Caco-2 (cell line): ENCODE measurements at regions not wholly inside any gene's neighbourhood (a gene's known extent, or its start where the extent isn't known, plus 50 kb on each side); places are given as distances from the start of the nearest gene placed in this dataset.

ENCODE experiments used
- BruUV-seq: library from RNA; stranded (reverse); fragments of 400-500 nt; replicated peaks from 2 replicates; lab custom pipeline; 2021; lab: Mats Ljungman, UMichigan
- CTCF ChIA-PET: fragments of 300-600 bp; sonication (Branson Sonifier 250); formaldehyde crosslinking; loops from one replicate; lab custom pipeline; 2022; ENCODE audit warnings: antibody characterized with exemption; lab: Charles Lee
- POLR2A ChIA-PET: fragments of 300-600 bp; sonication (Branson Sonifier 250); formaldehyde crosslinking; loops from one replicate; lab custom pipeline; 2022; ENCODE audit warnings: antibody characterized with exemption; lab: Charles Lee
- DNase-seq, 2 experiments: peaks; one replicate each; pipeline versions ENCODE4 v3.0.0 to v3.0.0-alpha.2; 2020 to 2022
- H3K27me3 ChIP-seq: replicated peaks from 2 replicates; pipeline ENCODE4 v1.6.0; 2011; ENCODE audit warnings: low read length; ENCODE audit not compliant: control insufficient read depth, insufficient read depth
- H3K36me3 ChIP-seq: 2 replicates; pipeline ENCODE4 v1.5.1; 2011; ENCODE audit warnings: low read length; ENCODE audit not compliant: control insufficient read depth, insufficient read depth
- H3K4me1 ChIP-seq: fragments of 250-450 bp; sonication (Bioruptor Pico); 2 replicates; pipeline ENCODE4 v1.5.1; 2020; ENCODE audit warnings: mild to moderate bottlenecking
- H3K4me3 ChIP-seq: 2 replicates; pipeline ENCODE4 v1.5.1; 2011; ENCODE audit warnings: low read depth, mild to moderate bottlenecking, control low read depth, low read length
- H3K9me3 ChIP-seq: fragments of 250-450 bp; sonication (Bioruptor Pico); 2 replicates; pipeline ENCODE4 v1.5.1; 2020; ENCODE audit warnings: mild to moderate bottlenecking, moderate library complexity
- H3K27ac Mint-ChIP-seq: one replicate; pipeline ENCODE4 v1.8.0; 2022; ENCODE audit warnings: mixed read lengths; ENCODE audit not compliant: unreplicated experiment
- H3K27me3 Mint-ChIP-seq: one replicate; pipeline ENCODE4 v1.8.0; 2022; ENCODE audit warnings: mixed read lengths; ENCODE audit not compliant: insufficient read depth, unreplicated experiment
- H3K36me3 Mint-ChIP-seq: one replicate; pipeline ENCODE4 v1.8.0; 2022; ENCODE audit warnings: mild to moderate bottlenecking, mixed read lengths; ENCODE audit not compliant: insufficient read depth, unreplicated experiment
- H3K4me1 Mint-ChIP-seq: one replicate; pipeline ENCODE4 v1.8.0; 2022; ENCODE audit warnings: low read depth, mixed read lengths; ENCODE audit not compliant: unreplicated experiment
- H3K4me3 Mint-ChIP-seq: one replicate; pipeline ENCODE4 v1.8.0; 2022; ENCODE audit warnings: mild to moderate bottlenecking, moderate library complexity, mixed read lengths; ENCODE audit not compliant: unreplicated experiment
- H3K9me3 Mint-ChIP-seq: one replicate; pipeline ENCODE4 v1.8.0; 2022; ENCODE audit warnings: mixed read lengths; ENCODE audit not compliant: unreplicated experiment
- intact Hi-C: fragments of 100-400 bp; cut with micrococcal nuclease; formaldehyde crosslinking; loops from one replicate; pipeline ENCODE4 v1.10.0; 2022; ENCODE audit not compliant: unreplicated experiment
- TF ChIP-seq, protein P1 (sequence below), 2 experiments: fragments of 200-600 bp in 1 of 2; IDR thresholded peaks; 1 replicate in 1 of 2; 2 replicates in 1 of 2; pipeline versions ENCODE4 v1.5.1 to v1.8.0; 2011 to 2022; ENCODE audit warnings: antibody characterized with exemption in 1 of 2, control low read depth in 1 of 2, inconsistent platforms in 1 of 2, low read depth in 1 of 2, low read length in 1 of 2, mild to moderate bottlenecking in 1 of 2, moderate library complexity in 1 of 2; ENCODE audit not compliant: insufficient read depth in 1 of 2, severe bottlenecking in 1 of 2, unreplicated experiment in 1 of 2

DNA sequence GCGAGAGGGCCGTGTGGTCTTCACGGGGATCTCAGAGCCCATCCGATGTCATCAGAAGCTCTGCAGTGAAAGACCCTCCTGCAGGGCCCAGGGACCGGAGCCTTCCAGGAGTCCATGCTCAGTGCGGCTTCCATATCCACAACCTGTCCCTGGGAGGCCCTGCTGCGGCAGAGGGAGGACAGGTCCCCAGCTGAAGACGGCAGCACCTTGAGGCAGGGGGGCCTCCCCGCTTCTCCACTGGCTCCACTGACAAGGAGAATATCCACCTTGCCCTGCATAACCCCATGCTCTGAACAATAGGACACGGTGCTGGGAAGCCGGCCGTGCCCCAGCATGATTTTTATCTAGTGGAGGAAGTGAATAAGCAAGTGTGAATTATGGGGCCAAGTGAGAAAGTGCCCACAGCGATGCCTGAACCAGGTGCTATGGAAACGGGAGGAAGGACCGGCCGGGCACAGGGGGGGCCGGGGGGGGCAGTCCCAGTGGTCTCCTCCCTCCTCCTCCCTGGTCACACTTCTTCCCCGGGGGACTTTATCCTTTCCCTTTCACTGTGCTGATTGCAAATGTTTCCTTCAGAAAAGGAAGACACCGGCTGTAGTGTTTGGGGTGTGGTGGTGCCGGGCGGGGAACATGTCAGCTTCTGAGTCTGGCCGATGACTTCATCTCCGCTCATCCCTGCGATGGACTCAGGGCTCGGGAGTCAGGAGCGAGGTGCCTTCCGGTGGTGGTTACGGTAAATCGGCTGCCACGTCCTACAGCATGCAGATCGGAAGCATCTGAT, 225.1 kb downstream of the ERMARD start:
- BruUV-seq: no TSS peak
- TF ChIP-seq, protein P1, sequence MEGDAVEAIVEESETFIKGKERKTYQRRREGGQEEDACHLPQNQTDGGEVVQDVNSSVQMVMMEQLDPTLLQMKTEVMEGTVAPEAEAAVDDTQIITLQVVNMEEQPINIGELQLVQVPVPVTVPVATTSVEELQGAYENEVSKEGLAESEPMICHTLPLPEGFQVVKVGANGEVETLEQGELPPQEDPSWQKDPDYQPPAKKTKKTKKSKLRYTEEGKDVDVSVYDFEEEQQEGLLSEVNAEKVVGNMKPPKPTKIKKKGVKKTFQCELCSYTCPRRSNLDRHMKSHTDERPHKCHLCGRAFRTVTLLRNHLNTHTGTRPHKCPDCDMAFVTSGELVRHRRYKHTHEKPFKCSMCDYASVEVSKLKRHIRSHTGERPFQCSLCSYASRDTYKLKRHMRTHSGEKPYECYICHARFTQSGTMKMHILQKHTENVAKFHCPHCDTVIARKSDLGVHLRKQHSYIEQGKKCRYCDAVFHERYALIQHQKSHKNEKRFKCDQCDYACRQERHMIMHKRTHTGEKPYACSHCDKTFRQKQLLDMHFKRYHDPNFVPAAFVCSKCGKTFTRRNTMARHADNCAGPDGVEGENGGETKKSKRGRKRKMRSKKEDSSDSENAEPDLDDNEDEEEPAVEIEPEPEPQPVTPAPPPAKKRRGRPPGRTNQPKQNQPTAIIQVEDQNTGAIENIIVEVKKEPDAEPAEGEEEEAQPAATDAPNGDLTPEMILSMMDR (IDR thresholded peaks at IDR 0.05; ENCODE audit: insufficient read depth in 1 of 2, low read depth in 1 of 2, low read length in 1 of 2, severe bottlenecking in 1 of 2, unreplicated experiment in 1 of 2): no peak
- DNase-seq: peak in 1 of 2 experiments; percentile 15
- H3K27ac Mint-ChIP-seq: no peak overlapping the region
- H3K9me3 Mint-ChIP-seq: no peaks in the 10 kb centered on the region
- CTCF ChIA-PET: no interaction called here
- no peaks in the 10 kb centered on the region for H3K36me3 Mint-ChIP-seq
- H3K27me3 ChIP-seq: no peaks in the 10 kb centered on the region
- H3K4me1 ChIP-seq: no peaks in the 10 kb centered on the region
- H3K9me3 ChIP-seq: no peaks in the 10 kb centered on the region
- no peaks in the 10 kb centered on the region for H3K4me1 Mint-ChIP-seq
- no peak overlapping the region for H3K4me3 Mint-ChIP-seq
- no peaks in the 10 kb centered on the region for H3K27me3 Mint-ChIP-seq
- H3K36me3 ChIP-seq: no peaks in the 10 kb centered on the region
- intact Hi-C loops: no loop called here
- no peak overlapping the region for H3K4me3 ChIP-seq
- POLR2A ChIA-PET: no interaction called here

GRCh38 chr6:169975701-169976100, 224.3 kb downstream of the ERMARD start:
- H3K36me3 ChIP-seq: no peaks in the 10 kb centered on the region
- POLR2A ChIA-PET: no interaction called here
- no peak overlapping the region for H3K27ac Mint-ChIP-seq
- no peaks in the 10 kb centered on the region for H3K4me1 Mint-ChIP-seq
- no TSS peak for BruUV-seq
- no peaks in the 10 kb centered on the region for H3K27me3 ChIP-seq
- DNase-seq: peak in 1 of 2 experiments; percentile 7
- intact Hi-C loops: no loop called here
- TF ChIP-seq, protein P1 (IDR thresholded peaks at IDR 0.05; ENCODE audit: insufficient read depth in 1 of 2, low read depth in 1 of 2, low read length in 1 of 2, severe bottlenecking in 1 of 2, unreplicated experiment in 1 of 2): no peak
- H3K27me3 Mint-ChIP-seq: no peaks in the 10 kb centered on the region
- CTCF ChIA-PET: no interaction called here
- H3K9me3 ChIP-seq: no peaks in the 10 kb centered on the region
- no peak overlapping the region for H3K4me3 ChIP-seq
- H3K9me3 Mint-ChIP-seq: no peaks in the 10 kb centered on the region
- no peaks in the 10 kb centered on the region for H3K36me3 Mint-ChIP-seq
- no peaks in the 10 kb centered on the region for H3K4me1 ChIP-seq
- H3K4me3 Mint-ChIP-seq: no peak overlapping the region

GRCh38 chr6:169975286-169975685, 223.9 kb downstream of the ERMARD start:
- Mint-ChIP-seq H3K27ac (no peak overlapping the region), H3K4me1 (no peaks in the 10 kb centered on the region), H3K9me3 (no peaks in the 10 kb centered on the region), H3K27me3 (no peaks in the 10 kb centered on the region), H3K36me3 (no peaks in the 10 kb centered on the region), H3K4me3 (no peak overlapping the region)
- ChIA-PET CTCF (no interaction called here), POLR2A (no interaction called here)
- H3K9me3 ChIP-seq: no peaks in the 10 kb centered on the region
- no peaks in the 10 kb centered on the region for H3K27me3 ChIP-seq
- intact Hi-C loops: no loop called here
- no TSS peak for BruUV-seq
- H3K4me3 ChIP-seq: no peak overlapping the region
- TF ChIP-seq, protein P1 (IDR thresholded peaks at IDR 0.05; ENCODE audit: insufficient read depth in 1 of 2, low read depth in 1 of 2, low read length in 1 of 2, severe bottlenecking in 1 of 2, unreplicated experiment in 1 of 2): no peak
- H3K4me1 ChIP-seq: no peaks in the 10 kb centered on the region
- no peaks in the 10 kb centered on the region for H3K36me3 ChIP-seq
- peak in 1 of 2 experiments; percentile 18 for DNase-seq
